Effector CD4-positive, alpha-beta T cell (primary cell): ENCODE measurements at regions not wholly inside any gene's neighbourhood (a gene's known extent, or its start where the extent isn't known, plus 50 kb on each side); places are given as distances from the start of the nearest gene placed in this dataset.
"Not testable (repeated sequence)": the region's sequence is repeated elsewhere in the genome, so short reads cannot be mapped to it uniquely, and the experiment has no call there.

Experiments
- DNase-seq: peaks from one replicate; pipeline ENCODE4 v3.0.0-alpha.2; 2020

DNA sequence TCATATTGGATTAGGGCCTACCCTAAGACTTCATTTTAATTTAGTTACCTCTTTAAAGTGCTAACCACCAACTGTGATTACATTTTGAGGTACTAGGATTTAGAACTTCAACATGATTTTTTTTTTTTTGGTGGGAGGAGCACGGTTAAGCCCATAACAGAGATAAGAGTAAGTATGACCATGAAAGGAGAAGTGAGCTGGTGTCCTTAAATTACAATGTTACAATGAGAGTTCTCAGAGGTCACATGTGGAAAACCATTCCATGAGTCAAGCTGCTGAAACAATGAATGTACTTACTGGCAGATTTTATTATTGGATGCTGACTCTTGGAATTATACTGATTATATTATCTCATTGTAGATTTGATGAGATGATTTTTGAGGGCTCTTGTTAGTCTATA lies 779.3 kb upstream of the CITED2 start:
- no peak for DNase-seq

GRCh38 chr6:140147825-140148814 lies 773.7 kb upstream of the CITED2 start:
- DNase-seq, result not testable (repeated sequence)

DNA sequence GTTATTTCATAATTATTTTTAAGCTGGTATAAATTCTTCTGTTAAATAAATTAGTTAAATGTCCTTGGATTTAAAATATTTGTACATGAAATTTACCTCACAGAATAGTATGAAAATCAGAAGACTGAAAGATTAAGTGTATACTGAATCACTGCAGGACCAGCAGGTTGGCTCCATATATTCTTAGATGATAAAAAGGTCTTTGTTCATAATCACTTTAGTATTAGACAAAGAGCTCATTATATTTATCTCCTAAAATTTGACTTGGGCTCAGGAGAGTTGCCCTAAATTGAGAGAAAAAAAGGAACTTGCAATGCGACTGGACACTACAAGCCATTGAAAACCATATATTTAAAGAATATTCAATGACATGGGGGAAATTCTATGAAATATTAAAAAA lies 766.4 kb upstream of the CITED2 start:
- DNase-seq, result no peak

DNA sequence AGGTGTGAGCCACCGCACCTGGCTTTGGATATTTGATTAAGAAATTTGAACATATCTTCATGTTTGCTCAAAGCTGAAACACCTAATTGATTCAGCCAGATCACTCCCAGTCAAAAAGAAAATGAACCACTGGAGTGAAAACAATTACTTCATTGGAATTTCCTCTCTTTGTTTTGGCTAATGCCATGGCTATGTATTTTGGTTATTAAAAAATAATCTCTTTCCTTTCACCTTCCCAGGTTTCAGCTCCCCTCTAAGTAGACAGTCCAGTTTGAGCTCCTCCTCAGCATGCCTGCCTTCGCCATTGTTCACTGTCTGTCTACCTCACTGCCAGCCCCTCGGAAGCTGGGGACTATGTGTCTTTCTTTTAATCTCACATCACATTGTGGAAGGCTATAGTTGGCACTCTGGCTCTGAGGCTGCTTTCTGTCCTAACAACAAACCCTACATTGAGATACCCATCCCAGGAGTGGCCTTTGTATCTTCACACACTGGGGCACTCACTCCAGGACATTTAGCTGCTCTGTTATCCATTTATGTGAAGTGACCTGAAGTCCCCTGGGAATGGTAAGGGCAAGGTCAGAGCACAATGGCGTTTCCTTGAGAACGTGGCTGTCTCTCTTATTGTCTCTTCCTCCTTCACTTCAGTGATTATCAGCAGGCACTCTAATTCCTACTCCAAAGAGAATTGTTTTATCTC lies 764.0 kb upstream of the CITED2 start:
- DNase-seq, result no peak

DNA sequence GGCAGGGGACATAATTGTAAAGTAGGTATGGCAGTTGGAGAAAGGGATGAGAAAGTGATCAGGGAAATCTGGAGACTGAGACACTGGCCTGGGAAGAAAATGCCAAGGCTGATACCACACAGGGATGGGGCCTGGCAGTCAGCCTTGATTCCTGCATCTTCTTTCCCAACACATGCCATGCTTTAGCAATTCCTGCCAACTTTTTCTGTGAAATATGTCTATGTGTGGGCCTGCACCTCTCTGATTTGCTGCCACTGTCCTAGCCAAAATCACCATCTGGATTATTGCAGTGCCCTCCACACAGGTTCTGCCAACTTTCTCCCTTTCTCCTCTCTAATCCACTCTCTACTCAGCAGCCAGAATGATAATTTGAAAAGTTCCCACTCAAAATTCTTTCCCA lies 759.8 kb upstream of the CITED2 start:
- no peak for DNase-seq

DNA sequence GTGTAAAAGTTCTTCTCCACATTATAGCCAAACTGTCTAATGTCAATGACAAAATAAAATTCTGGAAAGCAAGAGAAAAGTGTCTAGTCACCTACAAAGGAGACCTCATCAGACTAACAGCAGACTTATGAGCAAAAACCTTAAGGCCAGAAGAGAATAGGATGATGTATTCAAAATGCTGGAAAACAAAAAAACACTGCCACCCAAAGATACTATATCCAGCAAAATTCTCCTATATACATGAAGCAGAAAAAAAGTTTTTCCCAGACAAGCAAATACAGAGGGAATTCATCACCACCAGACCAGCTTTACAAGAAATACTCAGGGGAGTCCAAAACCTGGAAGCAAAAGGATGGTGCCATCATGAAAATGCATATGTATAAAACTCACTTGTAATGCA lies 755.6 kb upstream of the CITED2 start:
- DNase-seq, result no peak

GRCh38 chr6:140124498-140124897 lies 750.0 kb upstream of the CITED2 start:
- DNase-seq, result no peak

DNA sequence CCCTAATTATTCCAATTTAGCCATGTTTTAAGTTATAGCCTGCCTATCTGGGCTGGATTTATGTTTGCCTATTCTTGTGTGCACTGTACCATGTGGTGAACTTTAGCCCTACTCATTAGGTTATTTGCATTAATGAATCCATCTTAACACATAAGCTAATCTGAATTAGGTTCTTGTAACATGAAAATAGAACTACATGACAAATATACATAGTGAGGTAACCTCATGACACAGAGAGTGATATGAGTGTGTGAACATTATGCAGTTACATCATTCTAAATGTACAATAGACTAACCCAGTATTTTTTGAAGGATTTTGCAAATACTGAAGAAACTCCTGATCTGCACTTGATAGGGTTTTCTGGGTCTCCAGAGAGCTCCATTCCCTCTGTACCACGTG lies 733.7 kb upstream of the CITED2 start:
- DNase-seq, result no peak

- DNase-seq, result no peak
Observed at GRCh38 chr6:140107216-140107615, 732.8 kb upstream of the CITED2 start.

- no peak for DNase-seq
Observed at GRCh38 chr6:140105857-140106256, 731.4 kb upstream of the CITED2 start.

DNA sequence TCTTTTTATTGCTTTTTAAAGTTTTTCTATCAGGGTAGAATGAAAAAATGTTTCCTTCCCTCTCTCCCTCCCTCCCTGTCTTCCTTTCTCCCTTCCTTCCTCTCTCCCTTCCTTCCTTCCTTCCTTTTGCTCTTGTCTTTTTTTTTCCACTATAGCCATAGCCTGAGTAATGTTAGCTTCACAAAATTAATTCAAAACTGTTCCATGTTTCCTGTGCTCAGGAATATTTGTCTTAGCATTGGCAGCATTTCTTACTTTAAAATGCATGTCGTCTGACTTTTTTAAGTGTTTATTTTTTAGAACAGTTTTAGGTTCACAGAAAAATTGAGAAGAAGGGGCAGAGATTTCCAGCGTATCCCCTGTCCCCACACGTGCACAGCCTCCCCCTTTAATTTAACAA lies 730.8 kb upstream of the CITED2 start:
- DNase-seq, result no peak

GRCh38 chr6:140101818-140102217 lies 727.4 kb upstream of the CITED2 start:
- DNase-seq, result no peak

- DNase-seq, result no peak
Observed at GRCh38 chr6:140101367-140101766, 726.9 kb upstream of the CITED2 start.

DNA sequence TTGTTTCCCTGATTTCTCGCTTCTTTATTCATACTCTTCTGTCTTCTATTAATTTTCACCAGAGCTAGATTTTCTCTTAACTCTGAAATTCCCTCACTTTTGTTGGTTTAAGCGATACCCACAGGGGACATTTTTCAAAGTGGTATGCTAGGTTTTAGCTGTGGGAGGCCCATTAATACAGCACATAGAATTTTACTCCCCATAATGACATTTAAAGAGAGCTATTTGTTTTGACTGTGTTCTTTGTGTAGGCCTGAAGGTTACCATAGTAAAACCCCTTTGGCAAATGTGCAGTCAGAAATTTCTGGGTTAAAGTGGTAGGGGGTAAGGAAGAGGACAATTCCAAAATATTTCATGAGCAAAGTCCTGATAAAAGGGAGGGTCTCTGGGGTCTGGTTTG lies 721.1 kb upstream of the CITED2 start:
- DNase-seq, result no peak

DNA sequence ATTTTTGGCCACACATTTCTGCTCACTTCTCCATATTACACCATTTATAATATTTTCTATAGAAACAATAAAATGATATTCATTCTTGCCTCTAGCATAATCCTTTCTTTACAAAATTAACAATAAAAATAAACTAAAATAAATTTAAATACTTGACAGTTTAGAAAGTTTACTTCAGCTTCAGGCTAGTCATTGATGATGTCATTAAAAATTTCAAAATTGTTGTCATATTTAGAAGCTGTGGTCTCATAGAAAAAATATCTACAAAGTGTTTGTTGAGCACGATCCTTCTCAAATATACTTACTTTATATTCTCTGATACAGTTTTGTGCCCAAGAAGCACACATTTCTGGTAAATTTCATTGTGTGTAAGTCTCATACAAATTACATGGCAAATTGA lies 717.4 kb upstream of the CITED2 start:
- no peak for DNase-seq

DNA sequence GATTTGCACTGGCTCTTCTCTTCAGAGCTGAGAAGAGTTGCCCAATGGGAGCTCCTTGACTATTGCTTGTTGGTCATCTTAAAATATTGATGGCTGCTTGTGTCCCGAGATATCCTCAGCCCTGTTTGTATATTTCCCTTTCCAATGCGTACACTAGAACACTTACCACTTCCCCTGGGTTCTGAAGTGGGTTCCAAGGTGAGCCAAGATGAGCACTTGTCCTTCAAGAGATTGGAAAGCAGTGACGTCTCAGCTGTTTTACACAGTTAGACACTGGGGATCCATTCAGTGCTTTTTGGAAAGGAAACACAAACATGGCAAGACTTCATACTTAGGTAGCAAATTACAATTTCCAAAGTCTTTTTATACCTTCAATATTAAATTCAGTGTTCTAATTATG lies 716.4 kb upstream of the CITED2 start:
- DNase-seq, result no peak

DNA sequence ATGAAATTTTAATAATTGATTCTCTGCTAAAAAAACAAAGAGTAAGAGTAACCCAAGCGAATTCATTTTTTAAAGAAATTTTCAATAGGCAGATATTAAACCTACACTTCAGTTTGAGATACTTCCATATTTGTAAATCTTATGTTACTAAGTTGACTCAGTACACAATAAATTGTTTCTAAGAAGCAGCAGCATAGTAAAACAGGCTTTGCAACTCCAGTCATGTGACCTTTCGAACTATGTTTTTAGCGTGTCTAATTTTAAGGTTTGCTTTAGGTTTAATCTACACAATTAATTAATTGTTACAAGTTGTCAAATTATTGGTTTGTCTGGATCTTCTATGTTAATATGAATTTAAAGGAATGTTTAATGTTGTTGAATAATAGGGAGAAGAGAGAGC lies 708.9 kb upstream of the CITED2 start:
- DNase-seq, result no peak

- no peak for DNase-seq
Observed at GRCh38 chr6:140082867-140083297, 708.4 kb upstream of the CITED2 start.

DNA sequence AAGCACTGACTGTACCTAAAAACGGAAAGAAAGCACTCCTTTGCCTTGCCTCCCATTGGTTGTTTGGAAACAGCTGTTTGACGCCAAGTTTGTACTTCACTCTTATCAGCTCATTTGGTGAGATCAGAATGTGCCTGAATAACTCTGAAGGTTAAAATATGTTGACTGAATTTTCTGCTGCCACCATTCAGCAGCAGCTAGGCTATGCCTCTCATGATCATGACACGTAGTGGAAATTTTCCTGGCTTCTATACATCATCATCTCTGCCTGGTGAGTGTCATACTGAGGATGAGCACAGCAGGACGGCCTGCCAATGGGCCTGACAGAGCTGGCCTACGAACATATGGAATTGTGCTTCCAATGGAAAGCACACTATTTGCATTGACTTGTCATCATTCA lies 704.9 kb upstream of the CITED2 start:
- no peak for DNase-seq

- no peak for DNase-seq
Observed at GRCh38 chr6:140078561-140079125, 704.2 kb upstream of the CITED2 start.

DNA sequence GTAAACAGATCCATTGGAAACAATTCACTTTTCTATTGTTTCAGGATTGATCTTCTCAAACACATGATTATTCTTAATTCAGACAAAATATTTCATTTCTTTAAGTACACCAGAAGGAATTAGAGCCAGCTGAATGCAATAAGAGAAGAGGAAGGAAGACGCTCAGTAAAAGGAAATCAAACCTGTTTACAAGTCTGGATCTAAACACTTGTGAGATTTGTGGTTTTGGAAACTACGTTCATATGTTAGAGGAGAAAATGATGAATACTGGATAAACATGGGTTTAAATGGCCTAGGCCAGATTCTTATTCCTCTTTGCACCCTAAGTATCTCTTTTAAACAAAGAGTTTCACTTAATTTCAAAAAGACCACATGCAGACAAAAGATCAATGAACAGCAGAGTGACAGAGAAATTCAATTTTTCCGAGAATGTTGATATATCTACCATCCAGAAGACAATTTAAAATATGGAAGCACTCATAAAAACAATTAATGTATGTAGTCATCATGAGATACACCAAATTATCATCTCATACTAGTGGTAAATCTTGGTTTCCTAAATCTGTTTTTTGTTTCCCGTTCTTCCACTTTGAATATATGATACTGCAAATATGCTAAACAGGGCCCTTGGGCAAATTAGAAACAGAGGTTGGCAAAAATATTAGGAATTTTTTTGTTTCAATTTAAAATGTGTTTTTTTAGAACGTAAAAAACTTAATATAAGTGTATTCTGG lies 703.5 kb upstream of the CITED2 start:
- no peak for DNase-seq

DNA sequence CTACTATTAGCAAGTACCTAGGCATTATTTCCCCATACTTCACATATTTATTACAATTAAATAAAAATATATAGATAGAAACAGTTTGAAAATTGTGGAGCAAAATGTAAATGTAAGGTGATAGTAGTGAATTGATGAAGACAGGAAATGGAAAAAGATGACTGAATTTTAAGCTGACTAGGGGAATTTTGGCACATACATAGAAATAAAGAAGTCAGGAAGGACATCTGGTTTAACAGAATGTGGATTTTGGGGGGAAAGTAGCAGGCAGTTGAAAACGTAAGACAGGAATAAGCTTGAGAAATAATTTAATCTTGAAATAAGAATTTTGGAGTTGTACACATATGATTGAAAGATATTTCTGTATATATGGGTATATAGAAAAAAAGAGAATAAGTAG lies 701.7 kb upstream of the CITED2 start:
- DNase-seq, result no peak

DNA sequence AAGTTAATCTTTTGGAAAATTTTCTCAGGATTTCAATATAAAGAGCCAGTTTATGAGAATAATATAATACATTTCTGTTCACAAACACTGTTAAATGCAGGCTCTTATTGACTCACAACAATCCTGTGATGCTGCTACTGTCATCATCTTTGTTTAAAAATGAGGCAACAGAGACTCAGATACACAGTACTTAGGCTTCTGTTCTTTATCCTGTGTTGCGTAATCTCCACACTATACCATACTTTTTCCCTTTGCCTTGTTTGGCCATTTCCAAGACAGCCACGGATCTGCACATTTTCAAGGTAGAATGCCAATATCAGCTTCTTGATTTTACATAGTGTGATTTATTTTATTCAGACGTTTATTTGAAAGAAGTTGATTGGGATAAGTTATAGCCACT lies 699.0 kb upstream of the CITED2 start:
- no peak for DNase-seq
